Effector memory CD4-positive, alpha-beta T cell (primary cell): ENCODE measurements at regions not wholly inside any gene's neighbourhood (a gene's known extent, or its start where the extent isn't known, plus 50 kb on each side); places are given as distances from the start of the nearest gene placed in this dataset.

Experiments used
- DNase-seq, 3 donors: peaks; one replicate each; pipeline ENCODE4 v3.0.0-alpha.2; 2020
- H3K27ac ChIP-seq: 2 replicates; pipeline ENCODE4 v1.7.0; 2013; ENCODE audit warnings: mild to moderate bottlenecking, low read length, moderate library complexity; ENCODE audit not compliant: insufficient read depth, poor library complexity, severe bottlenecking
- H3K27me3 ChIP-seq: replicated peaks from 2 replicates; pipeline ENCODE4 v1.7.0; 2013; ENCODE audit warnings: mild to moderate bottlenecking, low read length; ENCODE audit not compliant: insufficient read depth, control insufficient read depth, poor library complexity, severe bottlenecking
- H3K36me3 ChIP-seq: 2 replicates; pipeline ENCODE4 v1.7.0; 2013; ENCODE audit warnings: mild to moderate bottlenecking, low read length, moderate library complexity; ENCODE audit not compliant: control insufficient read depth, insufficient read depth
- H3K4me1 ChIP-seq: 2 replicates; pipeline ENCODE4 v1.7.0; 2013; ENCODE audit warnings: low read length, mild to moderate bottlenecking; ENCODE audit not compliant: control insufficient read depth, insufficient read depth, poor library complexity, severe bottlenecking
- H3K4me3 ChIP-seq: 2 replicates; pipeline ENCODE4 v1.7.0; 2013; ENCODE audit warnings: low read length, low read depth, mild to moderate bottlenecking; ENCODE audit not compliant: insufficient read depth, poor library complexity, severe bottlenecking
- H3K9me3 ChIP-seq: 2 replicates; pipeline ENCODE4 v1.7.0; 2013; ENCODE audit warnings: mild to moderate bottlenecking, low read length, moderate library complexity; ENCODE audit not compliant: control insufficient read depth

DNA sequence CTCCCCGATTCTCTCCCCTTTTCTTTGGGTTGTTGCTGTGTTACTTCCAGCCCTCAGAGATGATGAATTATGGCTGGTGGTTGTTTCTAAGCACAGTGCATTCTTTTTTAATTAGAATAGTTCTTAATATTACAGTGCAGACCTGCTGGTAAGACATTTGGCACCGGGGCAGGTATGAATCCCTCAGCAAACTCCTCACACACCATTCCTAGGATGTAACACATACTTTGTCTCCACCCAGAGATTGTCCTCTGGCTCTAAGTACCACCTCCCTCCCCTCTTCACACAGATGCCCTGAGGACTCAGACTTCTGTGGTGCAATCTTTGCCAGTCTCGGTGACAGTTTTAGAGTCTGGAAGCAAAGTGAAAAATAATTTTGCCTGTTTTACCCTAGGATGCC lies 143.1 kb downstream of the HLX start:
- no peak overlapping the region for H3K27ac ChIP-seq
- H3K27me3 ChIP-seq = no peaks in the 10 kb centered on the region
- H3K4me3 ChIP-seq = no peak overlapping the region
- no peaks in the 10 kb centered on the region for H3K36me3 ChIP-seq
- H3K9me3 ChIP-seq = no peaks in the 10 kb centered on the region
- no peak for DNase-seq
- H3K4me1 ChIP-seq = no peaks in the 10 kb centered on the region

DNA sequence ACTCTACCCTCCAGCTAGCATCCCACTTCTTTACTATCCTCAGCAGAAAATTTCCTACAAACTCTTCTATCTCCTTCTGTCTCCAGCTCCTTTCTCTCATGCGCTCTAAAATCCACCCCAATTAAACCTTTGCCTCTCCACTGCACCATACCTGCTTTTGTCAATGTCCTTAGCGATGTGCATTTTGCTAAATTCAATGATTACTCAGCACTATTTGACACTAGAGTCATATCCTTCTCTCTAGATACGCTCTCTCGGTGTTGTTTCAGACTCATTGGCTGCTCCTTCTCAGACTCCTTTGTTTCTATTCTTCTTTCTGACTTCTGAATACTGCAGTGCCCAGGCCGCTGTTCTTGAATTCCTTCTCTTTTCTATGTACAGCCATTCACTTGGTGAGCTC lies 144.2 kb downstream of the HLX start:
- Histone ChIP-seq H3K4me1 (no peaks in the 10 kb centered on the region), H3K9me3 (no peaks in the 10 kb centered on the region), H3K36me3 (no peaks in the 10 kb centered on the region), H3K4me3 (no peak overlapping the region), H3K27me3 (no peaks in the 10 kb centered on the region), H3K27ac (no peak overlapping the region)
- DNase-seq = no peak

DNA sequence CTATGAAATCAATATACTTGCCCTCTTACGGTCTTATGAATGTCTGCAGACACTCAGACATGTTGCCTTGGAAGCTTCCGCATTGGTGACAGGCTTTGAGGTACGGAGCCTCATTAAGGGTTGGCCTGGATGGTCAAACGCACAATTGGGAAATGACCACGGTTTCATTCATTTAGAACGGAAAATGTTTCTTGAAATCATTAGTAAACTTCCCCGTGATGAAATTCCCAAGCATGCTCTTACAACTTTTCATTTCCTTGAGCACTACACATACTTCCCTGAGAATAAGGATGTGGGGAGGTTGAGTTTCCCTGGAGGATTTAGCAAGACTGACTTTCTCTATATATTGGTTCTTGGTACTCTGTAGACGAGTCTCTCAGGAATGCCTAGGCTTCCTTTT lies 146.3 kb downstream of the HLX start:
- H3K27ac ChIP-seq = no peak overlapping the region
- no peaks in the 10 kb centered on the region for H3K4me1 ChIP-seq
- H3K9me3 ChIP-seq = no peaks in the 10 kb centered on the region
- DNase-seq = no peak
- no peaks in the 10 kb centered on the region for H3K36me3 ChIP-seq
- no peaks in the 10 kb centered on the region for H3K27me3 ChIP-seq
- no peak overlapping the region for H3K4me3 ChIP-seq

DNA sequence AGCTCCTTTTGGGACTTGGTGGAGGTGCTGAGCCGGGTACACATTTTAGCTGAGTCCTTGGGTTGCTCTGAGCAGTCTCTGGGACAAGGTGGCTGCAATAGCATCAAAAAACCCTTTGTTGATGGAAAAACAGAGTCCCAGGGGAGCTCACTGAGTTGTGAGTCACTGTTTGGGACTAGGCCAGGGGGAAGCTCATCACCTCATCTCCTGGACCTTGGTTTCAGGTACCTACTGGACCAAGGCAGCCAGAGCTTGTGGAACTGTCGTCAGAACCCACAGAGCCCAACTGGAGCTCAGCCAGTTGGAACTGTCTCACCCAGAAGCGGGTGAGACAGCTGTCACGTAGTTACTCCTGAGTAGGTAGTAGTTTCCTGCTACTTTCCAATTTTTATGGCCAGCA lies 146.7 kb downstream of the HLX start:
- H3K9me3 ChIP-seq = no peaks in the 10 kb centered on the region
- no peak for DNase-seq
- H3K4me3 ChIP-seq = no peak overlapping the region
- no peaks in the 10 kb centered on the region for H3K4me1 ChIP-seq
- H3K27ac ChIP-seq = no peak overlapping the region
- H3K36me3 ChIP-seq = no peaks in the 10 kb centered on the region
- no peaks in the 10 kb centered on the region for H3K27me3 ChIP-seq

GRCh38 chr1:221029981-221030649 lies 150.9 kb downstream of the HLX start:
- DNase-seq = no peak
- no peaks in the 10 kb centered on the region for H3K36me3 ChIP-seq

GRCh38 chr1:221030990-221031389 lies 151.7 kb downstream of the HLX start:
- no peaks in the 10 kb centered on the region for H3K9me3 ChIP-seq
- no peak overlapping the region for H3K4me3 ChIP-seq
- H3K27me3 ChIP-seq = no peaks in the 10 kb centered on the region
- DNase-seq = no peak
- H3K27ac ChIP-seq = no peak overlapping the region
- H3K36me3 ChIP-seq = no peaks in the 10 kb centered on the region
- H3K4me1 ChIP-seq = no peaks in the 10 kb centered on the region

More at GRCh38 chr1:221029981-221030649, 150.9 kb downstream of the HLX start:
- Histone ChIP-seq H3K27ac (no peak overlapping the region), H3K4me1 (no peaks in the 10 kb centered on the region), H3K4me3 (no peak overlapping the region), H3K27me3 (no peaks in the 10 kb centered on the region), H3K9me3 (no peaks in the 10 kb centered on the region)

DNA sequence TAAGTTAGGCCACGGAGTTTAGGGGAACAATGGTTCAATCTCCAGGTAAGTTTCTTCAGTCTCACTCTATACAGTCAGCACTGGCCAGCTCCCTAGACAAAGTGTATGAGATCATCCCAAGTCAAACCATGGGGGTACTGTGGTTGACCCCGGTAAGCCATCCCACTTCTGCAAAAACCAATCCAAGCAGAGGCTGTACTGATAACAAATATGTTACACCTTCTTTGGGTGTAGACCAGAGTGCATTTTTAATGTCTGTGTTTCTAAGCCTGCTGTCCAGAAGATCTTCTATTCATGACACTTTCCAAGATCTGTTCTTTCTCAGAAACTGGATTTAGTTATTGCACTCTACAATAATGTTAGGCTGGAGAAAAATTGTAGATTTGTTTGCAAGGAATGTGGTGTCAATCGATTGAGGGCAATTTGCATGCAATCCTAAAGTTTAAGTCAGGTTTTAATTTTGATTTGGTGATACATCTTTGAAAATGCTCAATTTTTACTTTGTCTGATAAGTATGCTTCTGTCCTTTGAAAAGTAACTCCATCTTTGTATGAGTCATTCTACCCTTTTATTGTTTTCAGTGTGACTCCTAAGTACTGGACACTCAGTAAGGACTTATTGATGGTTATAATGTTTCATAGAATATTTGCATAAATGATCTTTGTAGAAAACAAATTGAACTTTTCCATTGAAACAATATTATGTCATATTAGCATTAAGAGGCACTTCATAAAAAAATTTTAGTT lies 152.4 kb downstream of the HLX start:
- Histone ChIP-seq H3K4me3 (no peak overlapping the region), H3K36me3 (no peaks in the 10 kb centered on the region), H3K27ac (no peak overlapping the region), H3K27me3 (no peaks in the 10 kb centered on the region), H3K9me3 (no peaks in the 10 kb centered on the region), H3K4me1 (no peaks in the 10 kb centered on the region)
- DNase-seq = no peak

GRCh38 chr1:221032204-221032585 lies 153.0 kb downstream of the HLX start:
- DNase-seq = no peak
- no peaks in the 10 kb centered on the region for H3K9me3 ChIP-seq
- no peak overlapping the region for H3K4me3 ChIP-seq
- H3K36me3 ChIP-seq = no peaks in the 10 kb centered on the region
- no peak overlapping the region for H3K27ac ChIP-seq
- H3K4me1 ChIP-seq = no peaks in the 10 kb centered on the region
- no peaks in the 10 kb centered on the region for H3K27me3 ChIP-seq

- no peaks in the 10 kb centered on the region for H3K36me3 ChIP-seq
- H3K4me1 ChIP-seq = no peaks in the 10 kb centered on the region
- no peak overlapping the region for H3K4me3 ChIP-seq
- H3K27me3 ChIP-seq = no peaks in the 10 kb centered on the region
- H3K27ac ChIP-seq = no peak overlapping the region
- DNase-seq = no peak
- no peaks in the 10 kb centered on the region for H3K9me3 ChIP-seq
These were observed 153.5 kb downstream of the HLX start for GRCh38 chr1:221032637-221033280.

DNA sequence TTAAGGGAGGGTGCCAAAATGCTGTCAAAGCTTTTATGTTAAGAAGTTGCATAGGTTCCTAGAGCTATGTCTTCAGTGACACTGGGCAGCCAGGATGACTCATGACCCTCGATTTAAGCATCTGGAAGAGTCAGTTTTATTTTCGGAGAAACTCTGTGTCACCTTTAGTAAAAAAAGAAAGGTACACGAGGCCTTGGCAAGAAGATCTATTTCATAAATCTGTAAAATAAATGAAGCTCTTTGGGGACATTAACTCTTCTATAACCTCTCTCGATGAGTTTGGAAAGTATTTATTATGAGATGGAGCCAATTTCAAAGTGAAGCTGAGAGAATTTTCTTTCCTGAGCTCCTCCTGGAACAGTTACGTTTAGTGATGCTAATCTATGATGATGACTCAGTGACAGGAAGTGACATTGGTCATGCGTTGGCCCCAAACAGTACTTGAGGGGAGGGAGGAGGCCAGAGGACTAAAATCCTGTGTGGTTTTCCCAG lies 156.5 kb downstream of the HLX start:
- Histone ChIP-seq H3K4me3 (no peak overlapping the region), H3K4me1 (no peaks in the 10 kb centered on the region), H3K27me3 (no peaks in the 10 kb centered on the region), H3K36me3 (no peaks in the 10 kb centered on the region), H3K9me3 (no peaks in the 10 kb centered on the region), H3K27ac (no peak overlapping the region)
- DNase-seq = no peak
